Astrocyte (in vitro differentiated cells and primary cell): ENCODE measurements at regions not wholly inside any gene's neighbourhood (a gene's known extent, or its start where the extent isn't known, plus 50 kb on each side); places are given as distances from the start of the nearest gene placed in this dataset.

Source experiments
- DNase-seq: peaks from one replicate; pipeline ENCODE4 v3.0.0-alpha.2; 2010; ENCODE audit warnings: low read depth
- FAIRE-seq: peaks from 2 replicates; lab custom pipeline; 2011; peaks lifted over from hg19 to GRCh38; lab: Jason Lieb, UNC
- H2AFZ ChIP-seq: 2 replicates; pipeline ENCODE4 v1.6.0; 2012; ENCODE audit warnings: low read depth, low read length, inconsistent platforms
- H3K27ac ChIP-seq: 2 replicates; pipeline ENCODE4 v1.5.1; 2011; ENCODE audit warnings: low read depth, low read length, inconsistent platforms
- H3K27me3 ChIP-seq: 2 replicates; pipeline ENCODE4 v1.6.0; 2011; ENCODE audit warnings: low read length, inconsistent platforms; ENCODE audit not compliant: insufficient read depth
- H3K36me3 ChIP-seq: 2 replicates; pipeline ENCODE4 v1.5.1; 2011; ENCODE audit warnings: low read length, inconsistent platforms; ENCODE audit not compliant: insufficient read depth
- H3K4me1 ChIP-seq: 2 replicates; pipeline ENCODE4 v1.5.1; 2011; ENCODE audit warnings: low read length, inconsistent platforms; ENCODE audit not compliant: insufficient read depth
- H3K4me2 ChIP-seq: 2 replicates; pipeline ENCODE4 v1.6.0; 2012; ENCODE audit warnings: low read length, inconsistent platforms
- H3K4me3 ChIP-seq: 2 replicates; pipeline ENCODE4 v1.5.1; 2011; ENCODE audit warnings: low read depth, mild to moderate bottlenecking, low read length, inconsistent platforms; ENCODE audit not compliant: insufficient read depth
- H3K79me2 ChIP-seq: 2 replicates; pipeline ENCODE4 v1.6.0; 2012; ENCODE audit warnings: mild to moderate bottlenecking, low read length, inconsistent platforms; ENCODE audit not compliant: insufficient read depth
- H3K9ac ChIP-seq: 2 replicates; pipeline ENCODE4 v1.6.0; 2012; ENCODE audit warnings: mild to moderate bottlenecking, low read length, inconsistent platforms
- H3K9me3 ChIP-seq: 2 replicates; pipeline ENCODE4 v1.5.1; 2012; ENCODE audit warnings: low read depth, mild to moderate bottlenecking, low read length, inconsistent platforms; ENCODE audit not compliant: insufficient read depth
- H4K20me1 ChIP-seq: 2 replicates; pipeline ENCODE4 v1.6.0; 2012; ENCODE audit warnings: low read length, inconsistent platforms; ENCODE audit not compliant: insufficient read depth
- H3K27ac Mint-ChIP-seq: one replicate; pipeline ENCODE4 v1.8.0; 2021; ENCODE audit warnings: mild to moderate bottlenecking, mixed read lengths; ENCODE audit not compliant: unreplicated experiment
- H3K27me3 Mint-ChIP-seq: one replicate; pipeline ENCODE4 v1.8.0; 2021; ENCODE audit warnings: low read depth, mixed read lengths; ENCODE audit not compliant: unreplicated experiment
- H3K36me3 Mint-ChIP-seq: one replicate; pipeline ENCODE4 v1.8.0; 2021; ENCODE audit warnings: low read depth, mixed read lengths; ENCODE audit not compliant: unreplicated experiment
- H3K4me1 Mint-ChIP-seq: one replicate; pipeline ENCODE4 v1.8.0; 2021; ENCODE audit warnings: low read depth, mixed read lengths; ENCODE audit not compliant: unreplicated experiment
- H3K4me3 Mint-ChIP-seq: one replicate; pipeline ENCODE4 v1.8.0; 2021; ENCODE audit warnings: mild to moderate bottlenecking, moderate library complexity, mixed read lengths; ENCODE audit not compliant: unreplicated experiment
- H3K9me3 Mint-ChIP-seq: one replicate; pipeline ENCODE4 v1.8.0; 2021; ENCODE audit warnings: mild to moderate bottlenecking, mixed read lengths; ENCODE audit not compliant: unreplicated experiment
- EZH2 ChIP-seq: IDR thresholded peaks from 2 replicates; pipeline ENCODE4 v1.6.1; 2012; ENCODE audit warnings: mild to moderate bottlenecking, low read length, inconsistent platforms; ENCODE audit not compliant: insufficient read depth
- TF ChIP-seq, protein P1 (sequence below): IDR thresholded peaks from 2 replicates; pipeline ENCODE4 v1.5.1; 2011; ENCODE audit warnings: low read depth, mild to moderate bottlenecking, inconsistent platforms, low read length, moderate library complexity; ENCODE audit not compliant: insufficient read depth

DNA sequence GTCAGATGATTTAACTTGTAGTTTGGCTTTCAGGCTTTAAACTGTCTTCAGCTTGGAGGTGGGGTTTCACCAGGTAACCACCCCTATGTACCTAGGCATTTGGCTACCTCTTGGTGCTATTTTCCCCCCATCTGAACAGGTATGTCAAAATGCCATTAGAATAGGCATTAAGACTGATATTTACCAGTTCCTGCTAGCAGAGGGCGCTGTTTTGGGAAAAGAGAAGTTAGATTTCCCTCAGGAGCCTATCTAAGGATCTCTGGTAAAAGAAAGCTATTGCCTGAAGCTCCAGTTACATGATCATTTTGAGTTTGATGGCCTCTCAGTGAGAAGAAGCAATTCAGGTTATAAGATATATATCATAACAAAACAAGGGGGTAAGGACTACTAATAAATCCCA is 879.1 kb downstream of the SH3BGRL start:
- no peak overlapping the region for H3K27ac ChIP-seq
- no peaks in the 10 kb centered on the region for H3K36me3 Mint-ChIP-seq
- no peaks in the 10 kb centered on the region for H3K36me3 ChIP-seq
- H3K4me1 Mint-ChIP-seq = no peaks in the 10 kb centered on the region
- peaks cover 2% of the 10 kb centered on the region for H3K9me3 ChIP-seq
- no peak overlapping the region for H3K4me2 ChIP-seq
- no peak overlapping the region for H3K4me3 Mint-ChIP-seq
- H3K27me3 ChIP-seq = no peaks in the 10 kb centered on the region
- no peak overlapping the region for H2AFZ ChIP-seq
- H3K9me3 Mint-ChIP-seq = no peaks in the 10 kb centered on the region
- H3K4me3 ChIP-seq = no peak overlapping the region
- no peak for TF ChIP-seq EZH2
- TF ChIP-seq, protein P1, sequence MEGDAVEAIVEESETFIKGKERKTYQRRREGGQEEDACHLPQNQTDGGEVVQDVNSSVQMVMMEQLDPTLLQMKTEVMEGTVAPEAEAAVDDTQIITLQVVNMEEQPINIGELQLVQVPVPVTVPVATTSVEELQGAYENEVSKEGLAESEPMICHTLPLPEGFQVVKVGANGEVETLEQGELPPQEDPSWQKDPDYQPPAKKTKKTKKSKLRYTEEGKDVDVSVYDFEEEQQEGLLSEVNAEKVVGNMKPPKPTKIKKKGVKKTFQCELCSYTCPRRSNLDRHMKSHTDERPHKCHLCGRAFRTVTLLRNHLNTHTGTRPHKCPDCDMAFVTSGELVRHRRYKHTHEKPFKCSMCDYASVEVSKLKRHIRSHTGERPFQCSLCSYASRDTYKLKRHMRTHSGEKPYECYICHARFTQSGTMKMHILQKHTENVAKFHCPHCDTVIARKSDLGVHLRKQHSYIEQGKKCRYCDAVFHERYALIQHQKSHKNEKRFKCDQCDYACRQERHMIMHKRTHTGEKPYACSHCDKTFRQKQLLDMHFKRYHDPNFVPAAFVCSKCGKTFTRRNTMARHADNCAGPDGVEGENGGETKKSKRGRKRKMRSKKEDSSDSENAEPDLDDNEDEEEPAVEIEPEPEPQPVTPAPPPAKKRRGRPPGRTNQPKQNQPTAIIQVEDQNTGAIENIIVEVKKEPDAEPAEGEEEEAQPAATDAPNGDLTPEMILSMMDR = no peak
- no peak overlapping the region for H3K9ac ChIP-seq
- DNase-seq = no peak
- no peak for FAIRE-seq
- no peaks in the 10 kb centered on the region for H3K79me2 ChIP-seq
- no peak overlapping the region for H3K27ac Mint-ChIP-seq
- H3K4me1 ChIP-seq = no peaks in the 10 kb centered on the region
- H4K20me1 ChIP-seq = no peaks in the 10 kb centered on the region
- no peaks in the 10 kb centered on the region for H3K27me3 Mint-ChIP-seq

DNA sequence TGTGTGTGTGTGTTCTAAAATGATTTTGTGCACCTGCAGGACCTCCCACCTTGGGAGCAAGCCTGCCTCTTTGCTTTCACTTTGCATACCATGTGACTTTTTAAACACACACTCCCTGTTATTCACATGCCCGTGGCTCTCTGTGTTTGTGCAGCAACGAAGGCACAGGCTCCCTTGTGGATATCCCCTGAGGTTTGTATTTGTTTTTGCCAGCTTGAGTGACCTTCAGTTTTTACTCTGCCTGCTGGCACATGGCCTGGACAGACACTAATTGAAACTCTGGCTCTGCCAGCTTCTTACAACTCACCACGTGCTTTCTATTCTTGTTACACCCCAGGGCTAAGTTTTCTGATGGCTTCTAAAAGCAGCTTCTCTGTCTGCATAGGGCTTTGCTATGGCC is 885.8 kb downstream of the SH3BGRL start:
- no peaks in the 10 kb centered on the region for H3K36me3 Mint-ChIP-seq
- Histone ChIP-seq H3K27me3 (no peaks in the 10 kb centered on the region), H2AFZ (no peak overlapping the region), H3K79me2 (no peaks in the 10 kb centered on the region), H3K9ac (no peak overlapping the region), H3K4me3 (no peak overlapping the region), H3K9me3 (peaks cover 2% of the 10 kb centered on the region), H3K27ac (no peak overlapping the region), H3K36me3 (no peaks in the 10 kb centered on the region), H3K4me2 (no peak overlapping the region), H4K20me1 (no peaks in the 10 kb centered on the region), H3K4me1 (no peaks in the 10 kb centered on the region)
- no peak for FAIRE-seq
- H3K4me3 Mint-ChIP-seq = no peak overlapping the region
- no peaks in the 10 kb centered on the region for H3K9me3 Mint-ChIP-seq
- TF ChIP-seq, protein P1 = no peak
- TF ChIP-seq EZH2 = no peak
- no peaks in the 10 kb centered on the region for H3K27me3 Mint-ChIP-seq
- H3K27ac Mint-ChIP-seq = no peak overlapping the region
- DNase-seq = no peak
- no peaks in the 10 kb centered on the region for H3K4me1 Mint-ChIP-seq

DNA sequence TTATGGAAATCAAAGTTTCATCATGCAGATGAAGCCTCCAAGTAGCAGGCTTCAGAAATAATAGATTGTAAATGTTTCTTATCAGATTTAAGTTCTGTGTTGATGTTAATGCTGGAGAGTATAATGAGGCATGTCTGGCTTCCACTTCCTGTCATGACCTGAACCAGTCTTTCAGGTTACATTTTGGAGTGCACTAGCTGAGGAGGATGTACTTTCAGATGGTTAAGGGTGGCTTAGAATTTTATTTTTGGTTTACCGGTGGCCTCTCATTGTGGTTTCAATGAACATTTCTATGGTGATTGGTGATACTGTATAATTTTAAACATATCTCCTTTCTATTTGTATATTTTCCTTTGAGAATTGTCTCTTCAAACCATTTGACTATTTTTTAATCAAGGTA is 890.4 kb downstream of the SH3BGRL start:
- no peaks in the 10 kb centered on the region for H3K4me1 ChIP-seq
- no peaks in the 10 kb centered on the region for H3K9me3 Mint-ChIP-seq
- no peaks in the 10 kb centered on the region for H3K36me3 Mint-ChIP-seq
- H3K79me2 ChIP-seq = no peaks in the 10 kb centered on the region
- no peaks in the 10 kb centered on the region for H3K36me3 ChIP-seq
- H2AFZ ChIP-seq = no peak overlapping the region
- TF ChIP-seq, protein P1 = no peak
- no peak for TF ChIP-seq EZH2
- DNase-seq (no peak), FAIRE-seq (no peak)
- no peaks in the 10 kb centered on the region for H3K9me3 ChIP-seq
- H3K27me3 ChIP-seq = no peaks in the 10 kb centered on the region
- H3K4me1 Mint-ChIP-seq = no peaks in the 10 kb centered on the region
- H3K4me2 ChIP-seq = no peak overlapping the region
- H3K27ac ChIP-seq = no peak overlapping the region
- no peak overlapping the region for H3K9ac ChIP-seq
- H3K4me3 Mint-ChIP-seq = no peak overlapping the region
- H3K4me3 ChIP-seq = no peak overlapping the region
- no peaks in the 10 kb centered on the region for H4K20me1 ChIP-seq
- H3K27me3 Mint-ChIP-seq = no peaks in the 10 kb centered on the region
- no peak overlapping the region for H3K27ac Mint-ChIP-seq
